ENCODE measurements at regions not wholly inside any gene's neighbourhood (a gene's known extent, or its start where the extent isn't known, plus 50 kb on each side); places are given as distances from the start of the nearest gene placed in this dataset.

GRCh38 chr4:185941461-185941860 is 127.5 kb upstream of the TLR3 start:
- TF ChIP-seq ZNF169 (tag by site-specific recombination; IDR thresholded peaks at IDR 0.05): no peak
- no peak for TF ChIP-seq ZNF660 (tag by site-specific recombination; IDR thresholded peaks at IDR 0.05)
- TF ChIP-seq ZNF558 (tag by site-specific recombination; IDR thresholded peaks at IDR 0.05): no peak
- TF ChIP-seq REPIN1 (tag by site-specific recombination; IDR thresholded peaks at IDR 0.05; ENCODE audit: low read depth): no peak
- TF ChIP-seq GLIS1 (tag by site-specific recombination; IDR thresholded peaks at IDR 0.05): no peak
- TF ChIP-seq, protein P1, sequence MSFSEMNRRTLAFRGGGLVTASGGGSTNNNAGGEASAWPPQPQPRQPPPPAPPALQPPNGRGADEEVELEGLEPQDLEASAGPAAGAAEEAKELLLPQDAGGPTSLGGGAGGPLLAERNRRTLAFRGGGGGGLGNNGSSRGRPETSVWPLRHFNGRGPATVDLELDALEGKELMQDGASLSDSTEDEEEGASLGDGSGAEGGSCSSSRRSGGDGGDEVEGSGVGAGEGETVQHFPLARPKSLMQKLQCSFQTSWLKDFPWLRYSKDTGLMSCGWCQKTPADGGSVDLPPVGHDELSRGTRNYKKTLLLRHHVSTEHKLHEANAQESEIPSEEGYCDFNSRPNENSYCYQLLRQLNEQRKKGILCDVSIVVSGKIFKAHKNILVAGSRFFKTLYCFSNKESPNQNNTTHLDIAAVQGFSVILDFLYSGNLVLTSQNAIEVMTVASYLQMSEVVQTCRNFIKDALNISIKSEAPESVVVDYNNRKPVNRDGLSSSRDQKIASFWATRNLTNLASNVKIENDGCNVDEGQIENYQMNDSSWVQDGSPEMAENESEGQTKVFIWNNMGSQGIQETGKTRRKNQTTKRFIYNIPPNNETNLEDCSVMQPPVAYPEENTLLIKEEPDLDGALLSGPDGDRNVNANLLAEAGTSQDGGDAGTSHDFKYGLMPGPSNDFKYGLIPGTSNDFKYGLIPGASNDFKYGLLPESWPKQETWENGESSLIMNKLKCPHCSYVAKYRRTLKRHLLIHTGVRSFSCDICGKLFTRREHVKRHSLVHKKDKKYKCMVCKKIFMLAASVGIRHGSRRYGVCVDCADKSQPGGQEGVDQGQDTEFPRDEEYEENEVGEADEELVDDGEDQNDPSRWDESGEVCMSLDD (tag by site-specific recombination; IDR thresholded peaks at IDR 0.05): no peak
- ChIA-PET POLR2A (no interaction called here), CTCF (no interaction called here)
- Histone ChIP-seq H3K4me3 (ENCODE audit: low read depth, low read length) (no peak overlapping the region), H3K9me3 (ENCODE audit: control insufficient read depth, insufficient read depth, low read depth, low read length) (no peaks in the 10 kb centered on the region), H3K27ac (ENCODE audit: extremely low read depth, low read depth, low read length) (no peak overlapping the region), H3K4me1 (ENCODE audit: control insufficient read depth, insufficient read depth, low read length) (no peaks in the 10 kb centered on the region), H3K36me3 (ENCODE audit: control insufficient read depth in 2 of 2, insufficient read depth in 1 of 2, low read length in 2 of 2) (no peaks in the 10 kb centered on the region)

GRCh38 chr4:185945252-185945651 is 123.7 kb upstream of the TLR3 start:
- Histone ChIP-seq H3K36me3 (ENCODE audit: control insufficient read depth in 2 of 2, insufficient read depth in 1 of 2, low read length in 2 of 2) (no peaks in the 10 kb centered on the region), H3K4me1 (ENCODE audit: control insufficient read depth, insufficient read depth, low read length) (no peaks in the 10 kb centered on the region), H3K27ac (ENCODE audit: extremely low read depth, low read depth, low read length) (no peak overlapping the region), H3K9me3 (ENCODE audit: control insufficient read depth, insufficient read depth, low read depth, low read length) (no peaks in the 10 kb centered on the region), H3K4me3 (ENCODE audit: low read depth, low read length) (no peak overlapping the region)
- POLR2A ChIA-PET: no interaction called here
- TF ChIP-seq ZNF214 (tag by site-specific recombination; IDR thresholded peaks at IDR 0.05; ENCODE audit: borderline replicate concordance) (no peak), ZNF488 (tag by site-specific recombination; IDR thresholded peaks at IDR 0.05) (no peak), ZNF621 (tag by site-specific recombination; IDR thresholded peaks at IDR 0.05) (no peak), ZNF473 (tag by site-specific recombination; IDR thresholded peaks at IDR 0.05) (no peak), REPIN1 (tag by site-specific recombination; IDR thresholded peaks at IDR 0.05; ENCODE audit: low read depth) (no peak), ZNF560 (tag by site-specific recombination; IDR thresholded peaks at IDR 0.05; ENCODE audit: borderline replicate concordance) (no peak), GLIS2 (tag by site-specific recombination; IDR thresholded peaks at IDR 0.05) (no peak), ZFP41 (tag by site-specific recombination; IDR thresholded peaks at IDR 0.05; ENCODE audit: borderline replicate concordance) (no peak), ZNF146 (tag by site-specific recombination; IDR thresholded peaks at IDR 0.05) (no peak), SCRT1 (tag by site-specific recombination; IDR thresholded peaks at IDR 0.05; ENCODE audit: borderline replicate concordance) (no peak), ZNF354C (tag by site-specific recombination; IDR thresholded peaks at IDR 0.05; ENCODE audit: borderline replicate concordance, low read depth) (no peak), ZNF704 (tag by site-specific recombination; IDR thresholded peaks at IDR 0.05) (no peak), ZNF830 (tag by site-specific recombination; IDR thresholded peaks at IDR 0.05; ENCODE audit: low read depth) (no peak)
- TF ChIP-seq, protein P2, sequence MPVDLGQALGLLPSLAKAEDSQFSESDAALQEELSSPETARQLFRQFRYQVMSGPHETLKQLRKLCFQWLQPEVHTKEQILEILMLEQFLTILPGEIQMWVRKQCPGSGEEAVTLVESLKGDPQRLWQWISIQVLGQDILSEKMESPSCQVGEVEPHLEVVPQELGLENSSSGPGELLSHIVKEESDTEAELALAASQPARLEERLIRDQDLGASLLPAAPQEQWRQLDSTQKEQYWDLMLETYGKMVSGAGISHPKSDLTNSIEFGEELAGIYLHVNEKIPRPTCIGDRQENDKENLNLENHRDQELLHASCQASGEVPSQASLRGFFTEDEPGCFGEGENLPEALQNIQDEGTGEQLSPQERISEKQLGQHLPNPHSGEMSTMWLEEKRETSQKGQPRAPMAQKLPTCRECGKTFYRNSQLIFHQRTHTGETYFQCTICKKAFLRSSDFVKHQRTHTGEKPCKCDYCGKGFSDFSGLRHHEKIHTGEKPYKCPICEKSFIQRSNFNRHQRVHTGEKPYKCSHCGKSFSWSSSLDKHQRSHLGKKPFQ (tag by site-specific recombination; IDR thresholded peaks at IDR 0.05): no peak
- TF ChIP-seq, protein P3, sequence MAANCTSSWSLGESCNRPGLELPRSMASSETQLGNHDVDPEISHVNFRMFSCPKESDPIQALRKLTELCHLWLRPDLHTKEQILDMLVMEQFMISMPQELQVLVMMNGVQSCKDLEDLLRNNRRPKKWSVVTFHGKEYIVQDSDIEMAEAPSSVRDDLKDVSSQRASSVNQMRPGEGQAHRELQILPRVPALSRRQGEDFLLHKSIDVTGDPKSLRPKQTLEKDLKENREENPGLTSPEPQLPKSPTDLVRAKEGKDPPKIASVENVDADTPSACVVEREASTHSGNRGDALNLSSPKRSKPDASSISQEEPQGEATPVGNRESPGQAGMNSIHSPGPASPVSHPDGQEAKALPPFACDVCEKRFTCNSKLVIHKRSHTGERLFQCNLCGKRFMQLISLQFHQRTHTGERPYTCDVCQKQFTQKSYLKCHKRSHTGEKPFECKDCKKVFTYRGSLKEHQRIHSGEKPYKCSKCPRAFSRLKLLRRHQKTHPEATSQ (tag by site-specific recombination; IDR thresholded peaks at IDR 0.05): no peak
- CTCF ChIA-PET: interaction anchor here (0.6 kb wide), 2 partner anchors 73 to 380 kb away, joined by 3 to 5 read pairs; no protein-coding TSS in a partner anchor
